IMR-90 (cell line): ENCODE measurements at regions not wholly inside any gene's neighbourhood (a gene's known extent, or its start where the extent isn't known, plus 50 kb on each side); places are given as distances from the start of the nearest gene placed in this dataset.

ENCODE experiments used
- ATAC-seq: fragments of 200-7000 bp; cut with Tn5 transposase; 2 replicates; pipeline ENCODE4 v1.9.1; 2020; ENCODE audit warnings: low read depth, mild to moderate bottlenecking, moderate library complexity
- BruUV-seq: library from RNA; stranded (reverse); fragments of 400-500 nt; replicated peaks from 2 replicates; lab custom pipeline; 2021; lab: Mats Ljungman, UMichigan
- CTCF ChIA-PET: fragments of 300-600 bp; formaldehyde crosslinking; extraction: SDS; loops from one replicate; lab custom pipeline; 2021; ENCODE audit warnings: antibody characterized with exemption; lab: Yijun Ruan, JAX
- POLR2A ChIA-PET: fragments of 300-600 bp; sonication (Branson Sonifier 250); formaldehyde crosslinking; loops from one replicate; lab custom pipeline; 2022; ENCODE audit warnings: antibody characterized with exemption; ENCODE audit not compliant: unreplicated experiment; lab: Charles Lee
- DNase-seq: peaks from one replicate; pipeline ENCODE4 v3.0.0; 2013
- H2AFZ ChIP-seq: replicated peaks from 2 replicates; pipeline ENCODE3; 2013; ENCODE audit warnings: low read length, mild to moderate bottlenecking; ENCODE audit not compliant: poor library complexity
- H2AK5ac ChIP-seq: 2 replicates; pipeline ENCODE4 v1.6.1; 2013; ENCODE audit warnings: low read depth, low read length, inconsistent platforms
- H2AK9ac ChIP-seq: replicated peaks from 2 replicates; pipeline ENCODE3; 2013; ENCODE audit warnings: mild to moderate bottlenecking, low read depth, low read length, moderate library complexity; ENCODE audit not compliant: poor library complexity
- H2BK120ac ChIP-seq: 2 replicates; pipeline ENCODE4 v1.6.1; 2013; ENCODE audit warnings: low read depth, low read length, inconsistent platforms
- H2BK15ac ChIP-seq: 3 replicates; pipeline ENCODE4 v1.6.1; 2013; ENCODE audit warnings: low read depth, low read length, inconsistent platforms
- H2BK20ac ChIP-seq: 2 replicates; pipeline ENCODE4 v1.6.1; 2013; ENCODE audit warnings: low read depth, mild to moderate bottlenecking, inconsistent platforms, low read length, moderate library complexity
- H2BK5ac ChIP-seq: 2 replicates; pipeline ENCODE4 v1.6.1; 2013; ENCODE audit warnings: mild to moderate bottlenecking, low read depth, low read length, inconsistent platforms; ENCODE audit not compliant: poor library complexity, severe bottlenecking
- H3K14ac ChIP-seq: replicated peaks from 2 replicates; pipeline ENCODE4 v1.6.1; 2013; ENCODE audit warnings: low read depth, low read length, inconsistent platforms
- H3K18ac ChIP-seq: 2 replicates; pipeline ENCODE4 v1.6.1; 2013; ENCODE audit warnings: low read depth, low read length, control low read depth
- H3K23ac ChIP-seq: 2 replicates; pipeline ENCODE4 v1.6.1; 2013; ENCODE audit warnings: low read depth, low read length, inconsistent platforms
- H3K27ac ChIP-seq: 2 replicates; pipeline ENCODE4 v1.5.1; 2013; ENCODE audit warnings: mild to moderate bottlenecking, control low read depth, low read length; ENCODE audit not compliant: insufficient read depth
- H3K27me3 ChIP-seq: 2 replicates; pipeline ENCODE4 v1.6.1; 2013; ENCODE audit warnings: low read length; ENCODE audit not compliant: control insufficient read depth, insufficient read depth
- H3K36me3 ChIP-seq: 2 replicates; pipeline ENCODE4 v1.6.1; 2013; ENCODE audit warnings: low read length, mixed read lengths; ENCODE audit not compliant: control insufficient read depth, insufficient read depth
- H3K4ac ChIP-seq: 2 replicates; pipeline ENCODE4 v1.6.1; 2013; ENCODE audit warnings: low read depth, low read length, inconsistent platforms
- H3K4me1 ChIP-seq: 2 replicates; pipeline ENCODE4 v1.6.1; 2013; ENCODE audit warnings: low read length, mixed read lengths; ENCODE audit not compliant: control insufficient read depth, insufficient read depth
- H3K4me2 ChIP-seq: 2 replicates; pipeline ENCODE4 v1.6.1; 2013; ENCODE audit warnings: low read depth, mild to moderate bottlenecking, control low read depth, low read length, moderate library complexity
- H3K4me3 ChIP-seq: 2 replicates; pipeline ENCODE4 v1.5.1; 2013; ENCODE audit warnings: low read depth, mild to moderate bottlenecking, control low read depth, low read length, moderate library complexity; ENCODE audit not compliant: insufficient read depth
- H3K56ac ChIP-seq: 2 replicates; pipeline ENCODE4 v1.6.1; 2013; ENCODE audit warnings: low read length, inconsistent platforms; ENCODE audit not compliant: insufficient read depth; ENCODE audit errors: extremely low read depth
- H3K79me1 ChIP-seq, 2 experiments: 2 replicates each; pipeline ENCODE4 v1.6.1; 2013; ENCODE audit warnings: low read length in 2 of 2, inconsistent platforms in 1 of 2, low read depth in 1 of 2
- H3K9ac ChIP-seq: 2 replicates; pipeline ENCODE4 v1.6.1; 2013; ENCODE audit warnings: low read depth, low read length, control low read depth
- H3K9me1 ChIP-seq: 2 replicates; pipeline ENCODE4 v1.6.1; 2013; ENCODE audit warnings: low read length, inconsistent platforms; ENCODE audit not compliant: insufficient read depth
- H3K9me3 ChIP-seq: 2 replicates; pipeline ENCODE4 v1.6.1; 2013; ENCODE audit warnings: low read length; ENCODE audit not compliant: control insufficient read depth, insufficient read depth
- H4K20me1 ChIP-seq: 2 replicates; pipeline ENCODE4 v1.6.1; 2013; ENCODE audit warnings: low read length, inconsistent platforms; ENCODE audit not compliant: insufficient read depth
- H4K5ac ChIP-seq: 2 replicates; pipeline ENCODE4 v1.6.1; 2013; ENCODE audit warnings: mild to moderate bottlenecking, low read depth, low read length, control low read depth
- H4K8ac ChIP-seq, 2 experiments: 2 replicates each; pipeline ENCODE4 v1.6.1; 2013; ENCODE audit warnings: low read depth in 2 of 2, low read length in 2 of 2, control low read depth in 1 of 2, inconsistent platforms in 1 of 2
- H4K91ac ChIP-seq: 2 replicates; pipeline ENCODE4 v1.6.1; 2013; ENCODE audit warnings: low read depth, low read length, inconsistent platforms; ENCODE audit not compliant: insufficient read depth
- BHLHE40 ChIP-seq: fragments of 150-350 bp; IDR thresholded peaks from 2 replicates; pipeline ENCODE4 v1.6.1; 2016; ENCODE audit warnings: mild to moderate bottlenecking, low read depth, low read length
- FOS ChIP-seq: fragments of 150-350 bp; IDR thresholded peaks from 2 replicates; pipeline ENCODE4 v1.6.1; 2016; ENCODE audit warnings: low read depth, low read length
- MXI1 ChIP-seq: IDR thresholded peaks from 2 replicates; pipeline ENCODE4 v1.6.1; 2012; ENCODE audit warnings: low read depth, mild to moderate bottlenecking, low read length, moderate library complexity, borderline replicate concordance
- NFE2L2 ChIP-seq: fragments of 150-350 bp; IDR thresholded peaks from 2 replicates; pipeline ENCODE4 v1.6.1; 2016; ENCODE audit warnings: low read depth, mild to moderate bottlenecking, low read length
- POLR2A ChIP-seq: IDR thresholded peaks from 2 replicates; pipeline ENCODE4 v1.6.1; 2012; ENCODE audit warnings: mild to moderate bottlenecking, low read depth, low read length
- RCOR1 ChIP-seq: IDR thresholded peaks from 2 replicates; pipeline ENCODE4 v1.6.1; 2012; ENCODE audit warnings: mild to moderate bottlenecking, low read length, improper control_type of control experiment; ENCODE audit not compliant: insufficient replicate concordance
- RFX5 ChIP-seq: IDR thresholded peaks from 2 replicates; pipeline ENCODE4 v1.8.0; 2012; ENCODE audit warnings: low read depth, mild to moderate bottlenecking, low read length, moderate library complexity
- WGBS, 2 experiments: methylation state at CpG; one replicate each; pipeline versions ENCODE4 v1.1.5 to v1.1.7; 2013; ENCODE audit warnings: missing lambda C conversion rate in 2 of 2; ENCODE audit not compliant: insufficient read length in 1 of 2; ENCODE audit errors: extremely low coverage in 2 of 2; 5-methylcytosine and 5-hydroxymethylcytosine counted together
- dilution Hi-C: fragments of 300-500 bp; cut with HindIII; formaldehyde crosslinking; loops from one replicate; pipeline ENCODE4 v1.14.3; 2018; ENCODE audit warnings: low sequenced_read_pairs; ENCODE audit not compliant: unreplicated experiment
- in situ Hi-C: fragments of 300-500 bp; cut with MboI; formaldehyde crosslinking; loops from 3 replicates; pipeline ENCODE4 v1.14.3; 2019; ENCODE audit warnings: low sequenced_read_pairs, inconsistent platforms, mixed read lengths
- intact Hi-C: fragments of 100-400 bp; cut with micrococcal nuclease; formaldehyde crosslinking; loops from 2 replicates; pipeline ENCODE4 v1.10.0; 2022
- TF ChIP-seq, protein P1 (sequence below): fragments of 150-350 bp; IDR thresholded peaks from 2 replicates; pipeline ENCODE4 v1.6.1; 2016; ENCODE audit warnings: low read depth, mild to moderate bottlenecking, low read length, moderate library complexity, borderline replicate concordance

GRCh38 chr5:154133591-154133990 lies 56.9 kb upstream of the GALNT10 start:
- dilution Hi-C loops (no loop called here), in situ Hi-C loops (no loop called here), intact Hi-C loops (no loop called here)
- H3K27ac ChIP-seq: no peak overlapping the region
- no peaks in the 10 kb centered on the region for H3K36me3 ChIP-seq
- ATAC-seq: no peak
- H4K5ac ChIP-seq: no peak overlapping the region
- no peak overlapping the region for H2AFZ ChIP-seq
- BruUV-seq: no TSS peak
- peaks cover 18% of the 10 kb centered on the region for H3K27me3 ChIP-seq
- no peak overlapping the region for H2AK5ac ChIP-seq
- no peaks in the 10 kb centered on the region for H3K9me1 ChIP-seq
- no peaks in the 10 kb centered on the region for H3K4me1 ChIP-seq
- no peaks in the 10 kb centered on the region for H3K9me3 ChIP-seq
- H3K18ac ChIP-seq: no peak overlapping the region
- DNase-seq: no peak
- H2BK20ac ChIP-seq: no peak overlapping the region
- no peak overlapping the region for H2BK15ac ChIP-seq
- H3K4me3 ChIP-seq: no peak overlapping the region
- H3K14ac ChIP-seq: no peak overlapping the region
- H2AK9ac ChIP-seq: no peak overlapping the region
- ChIA-PET CTCF (interaction anchor here (0.5 kb wide), 1 partner anchor 25 kb away, joined by 6 read pairs; no protein-coding TSS in a partner anchor), POLR2A (no interaction called here)
- no peak for TF ChIP-seq BHLHE40
- no peak for TF ChIP-seq RCOR1
- no peak for TF ChIP-seq RFX5
- TF ChIP-seq FOS: no peak
- no peak for TF ChIP-seq NFE2L2
- TF ChIP-seq, protein P1, sequence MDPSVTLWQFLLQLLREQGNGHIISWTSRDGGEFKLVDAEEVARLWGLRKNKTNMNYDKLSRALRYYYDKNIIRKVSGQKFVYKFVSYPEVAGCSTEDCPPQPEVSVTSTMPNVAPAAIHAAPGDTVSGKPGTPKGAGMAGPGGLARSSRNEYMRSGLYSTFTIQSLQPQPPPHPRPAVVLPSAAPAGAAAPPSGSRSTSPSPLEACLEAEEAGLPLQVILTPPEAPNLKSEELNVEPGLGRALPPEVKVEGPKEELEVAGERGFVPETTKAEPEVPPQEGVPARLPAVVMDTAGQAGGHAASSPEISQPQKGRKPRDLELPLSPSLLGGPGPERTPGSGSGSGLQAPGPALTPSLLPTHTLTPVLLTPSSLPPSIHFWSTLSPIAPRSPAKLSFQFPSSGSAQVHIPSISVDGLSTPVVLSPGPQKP: no peak
- TF ChIP-seq POLR2A: no peak
- TF ChIP-seq MXI1: no peak
- H4K20me1 ChIP-seq: no peaks in the 10 kb centered on the region
- no peak overlapping the region for H2BK5ac ChIP-seq
- H4K91ac ChIP-seq: no peak overlapping the region
- no peaks in the 10 kb centered on the region for H3K79me1 ChIP-seq
- H3K4me2 ChIP-seq: no peak overlapping the region
- H4K8ac ChIP-seq: no peak overlapping the region
- H3K56ac ChIP-seq: no peak overlapping the region
- H3K9ac ChIP-seq: no peak overlapping the region
- H3K23ac ChIP-seq: no peak overlapping the region
- WGBS, 2 experiments: no CpG with 5 or more reads among the region's 10 CpGs
- H2BK120ac ChIP-seq: no peak overlapping the region
- no peak overlapping the region for H3K4ac ChIP-seq
